HL-60 (cell line): ENCODE measurements at regions not wholly inside any gene's neighbourhood (a gene's known extent, or its start where the extent isn't known, plus 50 kb on each side); places are given as distances from the start of the nearest gene placed in this dataset.
"Not testable (repeated sequence)": the region's sequence is repeated elsewhere in the genome, so short reads cannot be mapped to it uniquely, and the experiment has no call there.

ENCODE experiments used
- DNase-seq, 2 experiments: peaks; one replicate each; pipeline ENCODE4 v3.0.0-alpha.2; 2010 to 2020; ENCODE audit warnings: low read depth in 1 of 2, low spot score in 1 of 2
- H3K27ac ChIP-seq: fragments of 250-450 bp; sonication (Bioruptor Pico); replicated peaks from 2 replicates; pipeline ENCODE4 v1.5.1; 2020; ENCODE audit warnings: mild to moderate bottlenecking, moderate library complexity
- H3K27me3 ChIP-seq: fragments of 250-450 bp; sonication (Bioruptor Pico); 2 replicates; pipeline ENCODE4 v1.5.1; 2021; ENCODE audit warnings: mild to moderate bottlenecking, moderate library complexity; ENCODE audit not compliant: insufficient read depth, poor library complexity, severe bottlenecking
- H3K4me3 ChIP-seq: replicated peaks from 2 replicates; pipeline ENCODE4 v1.5.1; 2011; ENCODE audit warnings: mild to moderate bottlenecking, control low read depth, low read length; ENCODE audit not compliant: insufficient read depth
- GABPA ChIP-seq: IDR thresholded peaks from 2 replicates; pipeline ENCODE4 v1.6.1; 2012; ENCODE audit warnings: low read depth
- POLR2AphosphoS5 ChIP-seq: IDR thresholded peaks from 2 replicates; pipeline ENCODE4 v1.6.1; 2012; ENCODE audit warnings: low read depth
- REST ChIP-seq: IDR thresholded peaks from 2 replicates; pipeline ENCODE4 v1.6.1; 2012; ENCODE audit warnings: low read depth; ENCODE audit not compliant: insufficient replicate concordance
- SPI1 ChIP-seq: IDR thresholded peaks from 2 replicates; pipeline ENCODE4 v1.6.1; 2012; ENCODE audit warnings: low read depth, mild to moderate bottlenecking, borderline replicate concordance
- TF ChIP-seq, protein P1 (sequence below): IDR thresholded peaks from one replicate; pipeline ENCODE4 v1.5.1; 2011; ENCODE audit warnings: low read length, control low read depth, inconsistent platforms; ENCODE audit not compliant: insufficient read depth

- H3K27ac ChIP-seq, H3K4me3 ChIP-seq, DNase-seq, H3K27me3 ChIP-seq: not testable (repeated sequence)
These were observed 75.6 kb downstream of the MRPL39 start for GRCh38 chr21:25531538-25532250.

GRCh38 chr21:25528515-25528914 lies 78.8 kb downstream of the MRPL39 start:
- no peak for TF ChIP-seq POLR2AphosphoS5
- TF ChIP-seq SPI1, result no peak
- no peak for TF ChIP-seq GABPA
- TF ChIP-seq, protein P1, sequence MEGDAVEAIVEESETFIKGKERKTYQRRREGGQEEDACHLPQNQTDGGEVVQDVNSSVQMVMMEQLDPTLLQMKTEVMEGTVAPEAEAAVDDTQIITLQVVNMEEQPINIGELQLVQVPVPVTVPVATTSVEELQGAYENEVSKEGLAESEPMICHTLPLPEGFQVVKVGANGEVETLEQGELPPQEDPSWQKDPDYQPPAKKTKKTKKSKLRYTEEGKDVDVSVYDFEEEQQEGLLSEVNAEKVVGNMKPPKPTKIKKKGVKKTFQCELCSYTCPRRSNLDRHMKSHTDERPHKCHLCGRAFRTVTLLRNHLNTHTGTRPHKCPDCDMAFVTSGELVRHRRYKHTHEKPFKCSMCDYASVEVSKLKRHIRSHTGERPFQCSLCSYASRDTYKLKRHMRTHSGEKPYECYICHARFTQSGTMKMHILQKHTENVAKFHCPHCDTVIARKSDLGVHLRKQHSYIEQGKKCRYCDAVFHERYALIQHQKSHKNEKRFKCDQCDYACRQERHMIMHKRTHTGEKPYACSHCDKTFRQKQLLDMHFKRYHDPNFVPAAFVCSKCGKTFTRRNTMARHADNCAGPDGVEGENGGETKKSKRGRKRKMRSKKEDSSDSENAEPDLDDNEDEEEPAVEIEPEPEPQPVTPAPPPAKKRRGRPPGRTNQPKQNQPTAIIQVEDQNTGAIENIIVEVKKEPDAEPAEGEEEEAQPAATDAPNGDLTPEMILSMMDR, result no peak
- no peak for TF ChIP-seq REST
- DNase-seq, result no peak
- Histone ChIP-seq H3K27ac (no peak overlapping the region), H3K27me3 (no peaks in the 10 kb centered on the region), H3K4me3 (no peak overlapping the region)

- no peak for TF ChIP-seq REST
- TF ChIP-seq GABPA, result no peak
- Histone ChIP-seq H3K27me3 (no peaks in the 10 kb centered on the region), H3K27ac (no peak overlapping the region), H3K4me3 (no peak overlapping the region)
- DNase-seq, result peak in 1 of 2 experiments; percentile 44
These were observed 88.8 kb downstream of the MRPL39 start for GRCh38 chr21:25518491-25518911.

DNA sequence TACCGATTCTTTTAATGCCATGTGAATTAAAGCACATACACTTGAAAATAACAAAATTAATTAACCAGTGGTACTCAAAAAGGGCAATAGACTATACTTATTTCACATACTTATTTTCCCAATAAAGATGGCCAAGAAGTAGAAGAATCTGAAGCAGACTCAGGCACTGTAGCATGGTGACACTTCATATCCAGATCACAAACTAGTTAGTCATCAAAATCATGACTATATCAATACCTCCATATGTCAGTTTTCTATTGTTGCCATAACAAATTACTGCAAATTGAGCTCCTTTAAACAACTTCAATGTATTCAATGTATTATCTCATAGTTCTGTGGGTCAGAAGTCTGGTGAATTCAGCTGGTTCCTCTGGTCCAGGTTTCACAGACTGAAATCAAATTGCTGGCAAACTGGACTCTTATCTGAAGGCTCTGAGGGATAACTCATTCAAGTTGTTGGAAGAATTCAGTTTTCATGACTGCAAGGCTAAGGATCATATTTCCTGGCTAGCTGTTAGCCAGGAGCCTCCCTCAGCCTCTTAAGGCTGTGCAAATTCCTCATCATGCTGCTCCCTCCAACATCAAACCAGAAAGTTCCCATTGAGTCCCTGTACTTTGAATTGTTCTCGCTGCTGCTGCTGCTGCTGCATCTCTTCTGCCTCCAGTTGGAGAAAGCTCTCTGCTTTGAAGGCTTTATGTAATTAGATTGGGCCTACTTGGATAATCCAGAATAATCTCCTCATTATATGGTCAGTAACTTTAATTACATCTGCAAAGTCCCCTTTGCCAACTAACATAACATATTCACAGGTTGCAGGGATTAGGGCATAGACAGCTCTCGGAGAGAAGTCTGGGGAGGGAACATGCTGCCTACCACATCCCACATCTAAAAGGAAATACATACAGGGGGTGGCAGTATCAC lies 91.5 kb downstream of the MRPL39 start:
- TF ChIP-seq, protein P1, result no peak
- no peak overlapping the region for H3K27ac ChIP-seq
- H3K4me3 ChIP-seq, result no peak overlapping the region
- no peak for DNase-seq
- no peaks in the 10 kb centered on the region for H3K27me3 ChIP-seq
